ENCODE measurements at regions not wholly inside any gene's neighbourhood (a gene's known extent, or its start where the extent isn't known, plus 50 kb on each side); places are given as distances from the start of the nearest gene placed in this dataset.

DNA sequence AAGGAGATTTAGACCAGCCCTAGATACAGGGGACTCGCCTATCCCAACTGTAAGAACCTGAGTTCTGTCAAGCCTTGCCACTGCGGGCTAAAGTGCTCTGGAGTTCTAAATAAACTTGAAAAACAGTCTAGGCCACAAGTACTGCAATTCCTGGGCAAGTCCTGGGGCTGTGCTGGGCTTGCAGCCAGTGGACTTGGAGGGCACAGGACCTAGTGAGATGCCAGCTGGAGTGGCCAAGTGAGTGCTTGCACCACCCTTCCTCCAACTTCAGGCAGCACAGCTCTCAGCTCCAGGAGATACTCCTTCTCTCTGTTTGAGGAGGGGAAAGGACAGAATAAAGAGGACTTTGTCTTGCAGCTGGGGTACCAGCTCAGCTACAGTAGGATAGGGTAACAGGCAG is 307.6 kb upstream of the FBXO33 start:
- Histone ChIP-seq H2AFZ (ENCODE audit: low read depth, low read length, severe bottlenecking) (no peak overlapping the region), H3F3A (ENCODE audit: insufficient read depth) (no peaks in the 10 kb centered on the region), H3K79me2 (ENCODE audit: insufficient read depth, low read length) (no peaks in the 10 kb centered on the region), H3K9ac (ENCODE audit: low read length) (no peak overlapping the region), H3K4me3 (ENCODE audit: insufficient read depth, low read length, poor library complexity, severe bottlenecking) (no peak overlapping the region), H3K9me3 (ENCODE audit: insufficient read depth, low read length) (0 out of 2 replicates have a peak, but pooled peaks cover 5% of the 10 kb centered on the region), H3K9me2 (replicated peaks; ENCODE audit: insufficient read depth, low read length) (no peaks in the 10 kb centered on the region), H3K27ac (ENCODE audit: low read depth, low read length) (no peak overlapping the region), H3K36me3 (ENCODE audit: low read length) (no peaks in the 10 kb centered on the region), H3K4me2 (ENCODE audit: low read depth, low read length, poor library complexity, severe bottlenecking) (no peak overlapping the region), H3K27me3 (ENCODE audit: low read length) (no peaks in the 10 kb centered on the region), H4K20me1 (ENCODE audit: low read depth, low read length) (no peaks in the 10 kb centered on the region)
- TF ChIP-seq, protein P1, sequence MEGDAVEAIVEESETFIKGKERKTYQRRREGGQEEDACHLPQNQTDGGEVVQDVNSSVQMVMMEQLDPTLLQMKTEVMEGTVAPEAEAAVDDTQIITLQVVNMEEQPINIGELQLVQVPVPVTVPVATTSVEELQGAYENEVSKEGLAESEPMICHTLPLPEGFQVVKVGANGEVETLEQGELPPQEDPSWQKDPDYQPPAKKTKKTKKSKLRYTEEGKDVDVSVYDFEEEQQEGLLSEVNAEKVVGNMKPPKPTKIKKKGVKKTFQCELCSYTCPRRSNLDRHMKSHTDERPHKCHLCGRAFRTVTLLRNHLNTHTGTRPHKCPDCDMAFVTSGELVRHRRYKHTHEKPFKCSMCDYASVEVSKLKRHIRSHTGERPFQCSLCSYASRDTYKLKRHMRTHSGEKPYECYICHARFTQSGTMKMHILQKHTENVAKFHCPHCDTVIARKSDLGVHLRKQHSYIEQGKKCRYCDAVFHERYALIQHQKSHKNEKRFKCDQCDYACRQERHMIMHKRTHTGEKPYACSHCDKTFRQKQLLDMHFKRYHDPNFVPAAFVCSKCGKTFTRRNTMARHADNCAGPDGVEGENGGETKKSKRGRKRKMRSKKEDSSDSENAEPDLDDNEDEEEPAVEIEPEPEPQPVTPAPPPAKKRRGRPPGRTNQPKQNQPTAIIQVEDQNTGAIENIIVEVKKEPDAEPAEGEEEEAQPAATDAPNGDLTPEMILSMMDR (IDR thresholded peaks at IDR 0.05; ENCODE audit: insufficient read depth, low read length, poor library complexity, severe bottlenecking): no peak
- TF ChIP-seq EZH2phosphoT487 (conservative IDR thresholded peaks at IDR 0.05; ENCODE audit: low read length): no peak

DNA sequence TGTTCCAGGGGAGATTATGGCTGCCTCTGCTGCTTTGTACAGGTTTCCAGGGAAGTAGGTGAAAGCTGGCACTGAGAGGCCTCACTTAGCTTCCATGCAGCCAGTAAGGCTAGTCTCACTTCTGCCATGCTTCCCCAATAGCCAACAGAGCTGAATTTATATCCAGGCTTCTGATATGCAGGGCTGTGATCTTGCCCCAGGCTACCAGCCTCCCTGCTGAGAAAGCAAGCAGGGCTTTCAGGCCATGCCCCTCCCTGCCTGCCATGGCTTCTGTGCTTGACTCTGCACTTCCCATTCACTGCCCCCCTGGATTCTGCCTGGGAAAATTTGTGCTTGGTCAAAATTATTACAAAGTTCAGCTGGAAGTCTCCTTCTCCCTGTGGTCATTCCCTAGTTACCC is 302.1 kb upstream of the FBXO33 start:
- no peaks in the 10 kb centered on the region for H4K20me1 ChIP-seq (ENCODE audit: low read depth, low read length)
- no peak overlapping the region for H3K9ac ChIP-seq (ENCODE audit: low read length)
- no peaks in the 10 kb centered on the region for H3K9me3 ChIP-seq (ENCODE audit: insufficient read depth, low read length)
- no peaks in the 10 kb centered on the region for H3K79me2 ChIP-seq (ENCODE audit: insufficient read depth, low read length)
- no peak overlapping the region for H2AFZ ChIP-seq (ENCODE audit: low read depth, low read length, severe bottlenecking)
- TF ChIP-seq EZH2phosphoT487 (conservative IDR thresholded peaks at IDR 0.05; ENCODE audit: low read length): no peak
- TF ChIP-seq, protein P1 (IDR thresholded peaks at IDR 0.05; ENCODE audit: insufficient read depth, low read length, poor library complexity, severe bottlenecking): no peak
- H3K9me2 ChIP-seq (replicated peaks; ENCODE audit: insufficient read depth, low read length): no peaks in the 10 kb centered on the region
- H3K36me3 ChIP-seq (ENCODE audit: low read length): no peaks in the 10 kb centered on the region
- H3F3A ChIP-seq (ENCODE audit: insufficient read depth): no peaks in the 10 kb centered on the region
- no peaks in the 10 kb centered on the region for H3K27me3 ChIP-seq (ENCODE audit: low read length)
- H3K4me3 ChIP-seq (ENCODE audit: insufficient read depth, low read length, poor library complexity, severe bottlenecking): no peak overlapping the region
- no peak overlapping the region for H3K4me2 ChIP-seq (ENCODE audit: low read depth, low read length, poor library complexity, severe bottlenecking)
- no peak overlapping the region for H3K27ac ChIP-seq (ENCODE audit: low read depth, low read length)

DNA sequence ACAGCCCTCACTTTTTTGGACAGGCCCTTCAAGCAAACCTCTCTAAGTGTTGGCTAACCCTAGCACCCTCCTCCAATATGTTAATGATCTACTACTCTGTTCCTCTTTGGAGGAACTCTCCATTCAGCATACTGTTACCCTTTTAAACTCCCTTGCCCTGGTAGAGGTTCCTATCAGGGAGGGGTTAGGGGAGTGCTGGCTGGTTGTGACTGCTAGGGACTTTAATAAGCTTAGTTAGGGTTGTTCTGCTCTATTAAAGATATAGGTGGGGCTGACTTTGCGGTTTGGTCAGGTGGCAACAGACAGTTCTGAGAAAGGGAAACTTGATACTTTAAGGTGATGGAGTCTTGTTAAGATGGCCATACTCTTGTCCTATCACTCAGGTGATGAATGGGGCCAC is 301.5 kb upstream of the FBXO33 start:
- no peak overlapping the region for H2AFZ ChIP-seq (ENCODE audit: low read depth, low read length, severe bottlenecking)
- H4K20me1 ChIP-seq (ENCODE audit: low read depth, low read length): no peaks in the 10 kb centered on the region
- H3K4me3 ChIP-seq (ENCODE audit: insufficient read depth, low read length, poor library complexity, severe bottlenecking): no peak overlapping the region
- no peaks in the 10 kb centered on the region for H3K36me3 ChIP-seq (ENCODE audit: low read length)
- H3K79me2 ChIP-seq (ENCODE audit: insufficient read depth, low read length): no peaks in the 10 kb centered on the region
- no peaks in the 10 kb centered on the region for H3K9me2 ChIP-seq (replicated peaks; ENCODE audit: insufficient read depth, low read length)
- no peaks in the 10 kb centered on the region for H3K27me3 ChIP-seq (ENCODE audit: low read length)
- no peak overlapping the region for H3K4me2 ChIP-seq (ENCODE audit: low read depth, low read length, poor library complexity, severe bottlenecking)
- H3K9ac ChIP-seq (ENCODE audit: low read length): no peak overlapping the region
- TF ChIP-seq, protein P1 (IDR thresholded peaks at IDR 0.05; ENCODE audit: insufficient read depth, low read length, poor library complexity, severe bottlenecking): no peak
- no peak for TF ChIP-seq EZH2phosphoT487 (conservative IDR thresholded peaks at IDR 0.05; ENCODE audit: low read length)
- H3K9me3 ChIP-seq (ENCODE audit: insufficient read depth, low read length): no peaks in the 10 kb centered on the region
- H3F3A ChIP-seq (ENCODE audit: insufficient read depth): no peaks in the 10 kb centered on the region
- H3K27ac ChIP-seq (ENCODE audit: low read depth, low read length): no peak overlapping the region
